HEK293 (cell line): ENCODE measurements at regions not wholly inside any gene's neighbourhood (a gene's known extent, or its start where the extent isn't known, plus 50 kb on each side); places are given as distances from the start of the nearest gene placed in this dataset.

Experiments
- CTCF ChIA-PET: fragments of 350-600 bp; formaldehyde crosslinking; extraction: SDS; loops from one replicate; lab custom pipeline; 2021; ENCODE audit warnings: antibody characterized with exemption; lab: Yijun Ruan, JAX
- POLR2A ChIA-PET: fragments of 300-600 bp; formaldehyde crosslinking; extraction: SDS; loops from one replicate; lab custom pipeline; 2020; ENCODE audit warnings: antibody characterized with exemption, inconsistent platforms; lab: Yijun Ruan, JAX
- H3K27ac ChIP-seq: fragments of 200-500 bp; sonication (Bioruptor generic); 2 replicates; pipeline ENCODE4 v1.5.1; 2014; ENCODE audit warnings: low read depth, low read length, control low read depth, inconsistent platforms; ENCODE audit errors: extremely low read depth
- H3K36me3 ChIP-seq, 2 experiments: fragments of 200-500 bp in 1 of 2; sonication (Bioruptor generic) in 1 of 2; 1 replicate in 1 of 2; 2 replicates in 1 of 2; pipeline ENCODE4 v1.5.1; 2014 to 2017; ENCODE audit warnings: inconsistent platforms in 2 of 2, low read length in 2 of 2; ENCODE audit not compliant: control insufficient read depth in 2 of 2, insufficient read depth in 1 of 2
- H3K4me1 ChIP-seq: fragments of 200-500 bp; sonication (Bioruptor generic); 2 replicates; pipeline ENCODE4 v1.5.1; 2014; ENCODE audit warnings: mild to moderate bottlenecking, low read length, inconsistent platforms; ENCODE audit not compliant: control insufficient read depth, insufficient read depth
- H3K4me3 ChIP-seq: 2 replicates; pipeline ENCODE4 v1.5.1; 2011; ENCODE audit warnings: low read depth, mild to moderate bottlenecking, control low read depth, low read length, moderate library complexity
- H3K9me3 ChIP-seq: fragments of 200-500 bp; sonication (Bioruptor generic); 2 replicates; pipeline ENCODE4 v1.5.1; 2014; ENCODE audit warnings: low read depth, low read length, inconsistent platforms; ENCODE audit not compliant: control insufficient read depth, insufficient read depth
- BCL11B ChIP-seq: fragments of 450-650 bp; formaldehyde crosslinking; IDR thresholded peaks from 2 replicates; pipeline ENCODE4 v1.5.1; 2016; ENCODE audit warnings: low read depth, missing biosample characterization, missing genetic modification characterization
- FEZF1 ChIP-seq: fragments of 450-650 bp; formaldehyde crosslinking; IDR thresholded peaks from 2 replicates; pipeline ENCODE4 v1.5.1; 2016; ENCODE audit warnings: missing biosample characterization, missing genetic modification characterization
- GLIS1 ChIP-seq: fragments of 450-650 bp; formaldehyde crosslinking; IDR thresholded peaks from 2 replicates; pipeline ENCODE4 v1.5.1; 2016; ENCODE audit warnings: missing biosample characterization, missing genetic modification characterization
- KLF8 ChIP-seq: fragments of 450-650 bp; formaldehyde crosslinking; IDR thresholded peaks from 2 replicates; pipeline ENCODE4 v1.5.1; 2016; ENCODE audit warnings: missing biosample characterization, missing genetic modification characterization
- MZF1 ChIP-seq: fragments of 450-650 bp; formaldehyde crosslinking; IDR thresholded peaks from 2 replicates; pipeline ENCODE4 v1.5.1; 2017; ENCODE audit warnings: missing biosample characterization, missing genetic modification characterization, borderline replicate concordance
- REPIN1 ChIP-seq: fragments of 450-650 bp; formaldehyde crosslinking; IDR thresholded peaks from 2 replicates; pipeline ENCODE4 v1.5.1; 2017; ENCODE audit warnings: missing biosample characterization, missing genetic modification characterization, low read depth
- SCRT2 ChIP-seq: fragments of 450-650 bp; formaldehyde crosslinking; IDR thresholded peaks from 2 replicates; pipeline ENCODE4 v1.5.1; 2016; ENCODE audit warnings: missing biosample characterization, missing genetic modification characterization
- SETDB1 ChIP-seq: IDR thresholded peaks from one replicate; pipeline ENCODE4 v1.6.1; 2017; ENCODE audit warnings: mild to moderate bottlenecking, low read length, moderate library complexity, mixed read lengths; ENCODE audit not compliant: insufficient read length
- YY2 ChIP-seq: fragments of 450-650 bp; formaldehyde crosslinking; IDR thresholded peaks from 2 replicates; pipeline ENCODE4 v1.5.1; 2016; ENCODE audit warnings: missing biosample characterization, missing genetic modification characterization
- ZBTB48 ChIP-seq: fragments of 450-650 bp; formaldehyde crosslinking; IDR thresholded peaks from 2 replicates; pipeline ENCODE4 v1.5.1; 2016; ENCODE audit warnings: missing biosample characterization, missing genetic modification characterization
- ZNF146 ChIP-seq: fragments of 450-650 bp; formaldehyde crosslinking; IDR thresholded peaks from 2 replicates; pipeline ENCODE4 v1.5.1; 2016; ENCODE audit warnings: missing biosample characterization, missing genetic modification characterization
- ZNF174 ChIP-seq: fragments of 450-650 bp; formaldehyde crosslinking; IDR thresholded peaks from 2 replicates; pipeline ENCODE4 v1.5.0; 2017; ENCODE audit warnings: missing biosample characterization, mild to moderate bottlenecking, missing genetic modification characterization
- ZNF274 ChIP-seq, 2 experiments: fragments of 200-500 bp in 1 of 2; fragments of 450-650 bp in 1 of 2; sonication (Bioruptor generic) in 1 of 2; formaldehyde crosslinking in 1 of 2; IDR thresholded peaks; 2 replicates each; pipeline versions ENCODE4 v1.5.1 to v1.6.1; 2014 to 2016; ENCODE audit warnings: borderline replicate concordance in 1 of 2, inconsistent platforms in 1 of 2, low read length in 1 of 2, missing biosample characterization in 1 of 2, missing genetic modification characterization in 1 of 2
- ZNF292 ChIP-seq: fragments of 450-650 bp; formaldehyde crosslinking; IDR thresholded peaks from 2 replicates; pipeline ENCODE4 v1.5.1; 2016; ENCODE audit warnings: low read depth, missing biosample characterization, missing genetic modification characterization, borderline replicate concordance
- ZNF324 ChIP-seq: fragments of 450-650 bp; formaldehyde crosslinking; IDR thresholded peaks from 2 replicates; pipeline ENCODE4 v1.5.1; 2016; ENCODE audit warnings: missing biosample characterization, missing genetic modification characterization
- ZNF37A ChIP-seq: fragments of 450-650 bp; IDR thresholded peaks from 2 replicates; pipeline ENCODE4 v1.5.1; 2018; ENCODE audit warnings: missing biosample characterization, missing genetic modification characterization
- ZNF48 ChIP-seq: fragments of 450-650 bp; formaldehyde crosslinking; IDR thresholded peaks from 2 replicates; pipeline ENCODE4 v1.5.1; 2016; ENCODE audit warnings: missing biosample characterization, missing genetic modification characterization
- ZNF544 ChIP-seq: fragments of 450-650 bp; formaldehyde crosslinking; IDR thresholded peaks from 2 replicates; pipeline ENCODE4 v1.5.0; 2017; ENCODE audit warnings: missing biosample characterization, missing genetic modification characterization
- ZNF549 ChIP-seq: fragments of 450-650 bp; IDR thresholded peaks from 2 replicates; pipeline ENCODE4 v1.5.1; 2018; ENCODE audit warnings: missing biosample characterization, missing genetic modification characterization, mild to moderate bottlenecking, inconsistent platforms, moderate library complexity
- ZNF558 ChIP-seq: fragments of 450-650 bp; formaldehyde crosslinking; IDR thresholded peaks from 2 replicates; pipeline ENCODE4 v1.5.1; 2016; ENCODE audit warnings: missing biosample characterization, missing genetic modification characterization
- ZNF600 ChIP-seq: fragments of 450-650 bp; formaldehyde crosslinking; IDR thresholded peaks from 2 replicates; pipeline ENCODE4 v1.5.1; 2016; ENCODE audit warnings: missing biosample characterization, missing genetic modification characterization
- ZNF621 ChIP-seq: fragments of 450-650 bp; formaldehyde crosslinking; IDR thresholded peaks from 2 replicates; pipeline ENCODE4 v1.5.1; 2017; ENCODE audit warnings: missing biosample characterization, missing genetic modification characterization
- ZSCAN30 ChIP-seq: fragments of 450-650 bp; IDR thresholded peaks from 2 replicates; pipeline ENCODE4 v1.5.1; 2018; ENCODE audit warnings: missing biosample characterization, mild to moderate bottlenecking, missing genetic modification characterization, moderate library complexity
- TF ChIP-seq, protein P1 (sequence below): fragments of 450-650 bp; formaldehyde crosslinking; IDR thresholded peaks from 2 replicates; pipeline ENCODE4 v1.5.1; 2016; ENCODE audit warnings: missing biosample characterization, missing genetic modification characterization
- TF ChIP-seq, protein P2 (sequence below): fragments of 450-650 bp; formaldehyde crosslinking; IDR thresholded peaks from 2 replicates; pipeline ENCODE4 v1.5.1; 2016; ENCODE audit warnings: missing biosample characterization, missing genetic modification characterization
- TF ChIP-seq, protein P3 (sequence below): fragments of 450-650 bp; IDR thresholded peaks from 2 replicates; pipeline ENCODE4 v1.5.1; 2018; ENCODE audit warnings: missing biosample characterization, missing genetic modification characterization
- TF ChIP-seq, protein P4 (sequence below): fragments of 450-650 bp; formaldehyde crosslinking; IDR thresholded peaks from 2 replicates; pipeline ENCODE4 v1.5.1; 2016; ENCODE audit warnings: missing biosample characterization, missing genetic modification characterization

DNA sequence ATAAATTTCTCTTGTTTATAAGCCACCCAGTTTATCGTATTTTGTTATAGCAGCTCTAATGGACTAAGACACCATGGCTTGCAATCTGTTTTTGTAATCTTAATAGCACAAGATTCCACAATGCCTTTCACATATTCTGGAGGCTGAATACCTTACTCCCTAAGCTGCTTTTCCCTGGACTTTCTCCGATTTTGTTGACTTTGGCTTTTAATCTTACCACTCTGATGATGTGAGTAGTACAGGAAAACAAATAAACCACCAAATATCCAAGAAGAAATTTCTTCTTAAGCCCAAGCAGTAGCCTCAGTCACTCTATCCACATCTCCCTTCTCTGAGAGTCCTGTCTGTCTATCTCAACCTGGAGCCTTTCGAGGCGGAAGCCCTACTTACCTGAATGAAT lies 838.6 kb downstream of the LTN1 start (continued):
- TF ChIP-seq, protein P1, sequence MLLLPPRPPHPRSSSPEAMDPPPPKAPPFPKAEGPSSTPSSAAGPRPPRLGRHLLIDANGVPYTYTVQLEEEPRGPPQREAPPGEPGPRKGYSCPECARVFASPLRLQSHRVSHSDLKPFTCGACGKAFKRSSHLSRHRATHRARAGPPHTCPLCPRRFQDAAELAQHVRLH (tag by site-specific recombination), result no peak
- no peak for TF ChIP-seq ZNF274 (IDR thresholded peaks at IDR 0.05; ENCODE audit: low read length)
- no peak for TF ChIP-seq ZNF274 (tag by site-specific recombination; IDR thresholded peaks at IDR 0.05; ENCODE audit: borderline replicate concordance)

GRCh38 chr21:28152732-28153131 lies 839.9 kb downstream of the LTN1 start:
- no peaks in the 10 kb centered on the region for H3K4me1 ChIP-seq

DNA sequence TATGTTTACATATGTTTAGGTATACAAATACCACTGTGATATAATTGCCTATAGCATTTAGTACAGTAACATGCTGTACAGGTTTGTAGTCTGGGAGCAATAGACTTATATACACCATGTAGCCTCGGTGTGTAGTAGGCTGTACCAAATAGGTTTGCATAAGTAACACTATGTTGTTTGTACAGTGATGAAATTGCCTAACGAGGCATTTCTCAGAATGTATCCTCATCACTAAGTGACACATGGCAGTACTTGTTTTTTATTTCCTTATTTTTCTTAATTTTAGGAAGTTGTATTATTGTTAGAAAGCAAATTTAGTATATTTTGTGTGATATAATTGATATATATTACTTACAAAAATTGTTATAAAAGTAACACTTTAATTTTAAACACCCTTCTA lies 840.9 kb downstream of the LTN1 start:
- CTCF ChIA-PET, result no interaction called here
- Histone ChIP-seq H3K27ac (no peak overlapping the region), H3K36me3 (no peaks in the 10 kb centered on the region), H3K4me1 (no peaks in the 10 kb centered on the region), H3K4me3 (no peak overlapping the region), H3K9me3 (no peaks in the 10 kb centered on the region)
- POLR2A ChIA-PET, result no interaction called here
- TF ChIP-seq ZNF549 (tag by site-specific recombination) (no peak), ZBTB48 (tag by site-specific recombination) (no peak), ZNF48 (tag by site-specific recombination) (no peak), ZNF621 (tag by site-specific recombination) (no peak), KLF8 (tag by site-specific recombination) (no peak), REPIN1 (tag by site-specific recombination) (no peak), ZNF600 (no peak), GLIS1 (tag by site-specific recombination) (no peak), ZNF174 (tag by site-specific recombination) (no peak), ZNF292 (tag by site-specific recombination) (no peak), MZF1 (tag by site-specific recombination) (no peak), ZNF544 (tag by site-specific recombination) (no peak), ZNF146 (no peak), ZNF37A (tag by site-specific recombination) (no peak), SETDB1 (no peak), ZNF324 (no peak), FEZF1 (tag by site-specific recombination) (no peak)
- TF ChIP-seq, protein P2, sequence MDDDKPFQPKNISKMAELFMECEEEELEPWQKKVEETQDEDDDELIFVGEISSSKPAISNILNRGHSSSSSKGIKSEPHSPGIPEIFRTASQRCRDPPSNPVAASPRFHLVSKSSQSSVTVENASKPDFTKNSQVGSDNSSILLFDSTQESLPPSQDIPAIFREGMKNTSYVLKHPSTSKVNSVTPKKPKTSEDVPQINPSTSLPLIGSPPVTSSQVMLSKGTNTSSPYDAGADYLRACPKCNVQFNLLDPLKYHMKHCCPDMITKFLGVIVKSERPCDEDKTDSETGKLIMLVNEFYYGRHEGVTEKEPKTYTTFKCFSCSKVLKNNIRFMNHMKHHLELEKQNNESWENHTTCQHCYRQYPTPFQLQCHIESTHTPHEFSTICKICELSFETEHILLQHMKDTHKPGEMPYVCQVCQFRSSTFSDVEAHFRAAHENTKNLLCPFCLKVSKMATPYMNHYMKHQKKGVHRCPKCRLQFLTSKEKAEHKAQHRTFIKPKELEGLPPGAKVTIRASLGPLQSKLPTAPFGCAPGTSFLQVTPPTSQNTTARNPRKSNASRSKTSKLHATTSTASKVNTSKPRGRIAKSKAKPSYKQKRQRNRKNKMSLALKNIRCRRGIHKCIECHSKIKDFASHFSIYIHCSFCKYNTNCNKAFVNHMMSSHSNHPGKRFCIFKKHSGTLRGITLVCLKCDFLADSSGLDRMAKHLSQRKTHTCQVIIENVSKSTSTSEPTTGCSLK, result no peak

More at GRCh38 chr21:28152732-28153131, 839.9 kb downstream of the LTN1 start:
- no peak overlapping the region for H3K27ac ChIP-seq
- POLR2A ChIA-PET, result no interaction called here
- H3K36me3 ChIP-seq, result no peaks in the 10 kb centered on the region
- no peaks in the 10 kb centered on the region for H3K9me3 ChIP-seq
- TF ChIP-seq YY2 (tag by site-specific recombination) (no peak), SCRT2 (tag by site-specific recombination) (no peak), BCL11B (tag by site-specific recombination) (no peak), ZNF146 (no peak), ZNF558 (tag by site-specific recombination) (no peak), ZSCAN30 (tag by site-specific recombination) (no peak)
- TF ChIP-seq, protein P3, sequence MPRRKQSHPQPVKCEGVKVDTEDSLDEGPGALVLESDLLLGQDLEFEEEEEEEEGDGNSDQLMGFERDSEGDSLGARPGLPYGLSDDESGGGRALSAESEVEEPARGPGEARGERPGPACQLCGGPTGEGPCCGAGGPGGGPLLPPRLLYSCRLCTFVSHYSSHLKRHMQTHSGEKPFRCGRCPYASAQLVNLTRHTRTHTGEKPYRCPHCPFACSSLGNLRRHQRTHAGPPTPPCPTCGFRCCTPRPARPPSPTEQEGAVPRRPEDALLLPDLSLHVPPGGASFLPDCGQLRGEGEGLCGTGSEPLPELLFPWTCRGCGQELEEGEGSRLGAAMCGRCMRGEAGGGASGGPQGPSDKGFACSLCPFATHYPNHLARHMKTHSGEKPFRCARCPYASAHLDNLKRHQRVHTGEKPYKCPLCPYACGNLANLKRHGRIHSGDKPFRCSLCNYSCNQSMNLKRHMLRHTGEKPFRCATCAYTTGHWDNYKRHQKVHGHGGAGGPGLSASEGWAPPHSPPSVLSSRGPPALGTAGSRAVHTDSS, result no peak
- TF ChIP-seq, protein P4, sequence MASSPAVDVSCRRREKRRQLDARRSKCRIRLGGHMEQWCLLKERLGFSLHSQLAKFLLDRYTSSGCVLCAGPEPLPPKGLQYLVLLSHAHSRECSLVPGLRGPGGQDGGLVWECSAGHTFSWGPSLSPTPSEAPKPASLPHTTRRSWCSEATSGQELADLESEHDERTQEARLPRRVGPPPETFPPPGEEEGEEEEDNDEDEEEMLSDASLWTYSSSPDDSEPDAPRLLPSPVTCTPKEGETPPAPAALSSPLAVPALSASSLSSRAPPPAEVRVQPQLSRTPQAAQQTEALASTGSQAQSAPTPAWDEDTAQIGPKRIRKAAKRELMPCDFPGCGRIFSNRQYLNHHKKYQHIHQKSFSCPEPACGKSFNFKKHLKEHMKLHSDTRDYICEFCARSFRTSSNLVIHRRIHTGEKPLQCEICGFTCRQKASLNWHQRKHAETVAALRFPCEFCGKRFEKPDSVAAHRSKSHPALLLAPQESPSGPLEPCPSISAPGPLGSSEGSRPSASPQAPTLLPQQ (tag by site-specific recombination), result no peak
- TF ChIP-seq, all 188 proteins: peak for 0
- CTCF ChIA-PET, result no interaction called here
- no peak overlapping the region for H3K4me3 ChIP-seq
